Stimulated activated naive B cell treated with anti-CD40 and anti-IgM and Interleukin-4, amounts not matched to agents 10 μg/mL and 1 μg/mL and 100 μg/mL, for 72 hours (primary cell): ENCODE measurements at regions not wholly inside any gene's neighbourhood (a gene's known extent, or its start where the extent isn't known, plus 50 kb on each side); places are given as distances from the start of the nearest gene placed in this dataset.

Source experiments
- ATAC-seq, 2 donors: fragments of 150-1000 bp; cut with Tn5 transposase; replicated peaks; 2 replicates each; pipeline ENCODE4 v1.10.0; 2021; ENCODE audit warnings: moderate library complexity in 1 of 2
- DNase-seq: peaks from one replicate; pipeline ENCODE4 v3.0.0; 2021
- H3K27ac Mint-ChIP-seq: one replicate; pipeline ENCODE4 v1.8.0; 2022; ENCODE audit warnings: mild to moderate bottlenecking, mixed read lengths
- H3K27me3 Mint-ChIP-seq, 2 donors: one replicate each; pipeline ENCODE4 v1.8.0; 2022; ENCODE audit warnings: mixed read lengths in 2 of 2
- H3K36me3 Mint-ChIP-seq, 2 donors: one replicate each; pipeline ENCODE4 v1.8.0; 2022; ENCODE audit warnings: mixed read lengths in 2 of 2, mild to moderate bottlenecking in 1 of 2
- H3K4me1 Mint-ChIP-seq, 2 donors: one replicate each; pipeline ENCODE4 v1.8.0; 2022; ENCODE audit warnings: mixed read lengths in 2 of 2, mild to moderate bottlenecking in 1 of 2
- H3K4me3 Mint-ChIP-seq, 2 donors: one replicate each; pipeline ENCODE4 v1.8.0; 2022; ENCODE audit warnings: mild to moderate bottlenecking in 2 of 2, mixed read lengths in 2 of 2, moderate library complexity in 1 of 2
- H3K9me3 Mint-ChIP-seq, 2 donors: one replicate each; pipeline ENCODE4 v1.8.0; 2022; ENCODE audit warnings: mixed read lengths in 2 of 2, mild to moderate bottlenecking in 1 of 2

- Mint-ChIP-seq H3K36me3 (no peaks in the 10 kb centered on the region), H3K27ac (no peak overlapping the region)
Observed at GRCh38 chr13:74388626-74389025, 254.4 kb upstream of the KLF12 start.

DNA sequence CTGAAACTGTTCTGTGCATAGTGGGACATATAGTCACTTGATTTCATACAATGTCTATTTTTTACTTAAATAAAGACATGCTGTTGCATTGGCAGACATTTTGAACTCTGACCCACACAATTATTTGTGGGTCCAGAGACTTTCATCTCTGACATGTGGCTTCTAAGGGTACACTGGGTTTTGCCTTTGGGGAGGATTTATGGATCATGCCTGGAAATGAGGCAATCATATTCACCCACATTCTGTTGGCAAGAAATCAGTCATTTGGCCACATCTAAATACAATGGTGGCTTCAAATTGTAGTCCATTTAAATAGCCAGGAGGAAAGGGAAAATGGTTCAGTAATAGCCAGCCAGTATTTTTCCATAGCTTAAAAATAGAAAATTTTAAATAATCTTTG, 238.3 kb upstream of the KLF12 start:
- no peak overlapping the region for H3K4me3 Mint-ChIP-seq
- no peaks in the 10 kb centered on the region for H3K4me1 Mint-ChIP-seq
- H3K36me3 Mint-ChIP-seq, result no peaks in the 10 kb centered on the region
- no peaks in the 10 kb centered on the region for H3K9me3 Mint-ChIP-seq
- H3K27me3 Mint-ChIP-seq, result peaks cover 3 to 4% of the 10 kb centered on the region in 2 donors
- ATAC-seq, result no peak
- H3K27ac Mint-ChIP-seq, result no peak overlapping the region
- no peak for DNase-seq

More at GRCh38 chr13:74388626-74389025, 254.4 kb upstream of the KLF12 start:
- DNase-seq (no peak), ATAC-seq (no peak)
- peaks cover 0 to 13% of the 10 kb centered on the region in 2 donors for H3K27me3 Mint-ChIP-seq
- H3K4me1 Mint-ChIP-seq, result no peaks in the 10 kb centered on the region
- peaks cover 4 to 7% of the 10 kb centered on the region in 2 donors for H3K9me3 Mint-ChIP-seq
- no peak overlapping the region for H3K4me3 Mint-ChIP-seq

DNA sequence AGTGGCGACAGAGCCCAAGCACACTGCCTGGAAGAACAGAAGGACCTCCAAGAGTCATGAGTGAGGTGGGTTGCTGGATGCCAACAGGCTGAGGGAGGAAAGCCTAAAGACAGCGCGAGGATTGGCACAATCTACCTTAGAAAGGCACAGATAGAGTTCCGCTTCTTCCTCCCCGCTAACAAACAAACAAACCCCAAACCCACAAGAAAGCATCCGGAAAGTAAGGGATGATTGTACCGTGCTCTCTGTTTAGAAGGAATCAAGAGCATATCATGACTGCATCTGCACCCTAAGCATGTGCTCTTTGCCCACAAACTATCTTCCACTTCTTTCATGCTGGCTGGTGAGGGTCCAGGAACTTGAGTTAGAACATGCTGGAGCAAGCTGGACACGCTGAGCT, 233.0 kb upstream of the KLF12 start:
- Mint-ChIP-seq H3K27ac (no peak overlapping the region), H3K36me3 (no peaks in the 10 kb centered on the region), H3K4me3 (no peak overlapping the region), H3K4me1 (no peaks in the 10 kb centered on the region), H3K27me3 (peaks cover 5 to 12% of the 10 kb centered on the region in 2 donors), H3K9me3 (peaks cover 3 to 4% of the 10 kb centered on the region in 2 donors)
- ATAC-seq (no peak), DNase-seq (no peak)

GRCh38 chr13:74361274-74361673, 227.1 kb upstream of the KLF12 start:
- no peaks in the 10 kb centered on the region for H3K36me3 Mint-ChIP-seq
- peaks cover 5 to 9% of the 10 kb centered on the region in 2 donors for H3K27me3 Mint-ChIP-seq
- no peak overlapping the region for H3K4me3 Mint-ChIP-seq
- H3K9me3 Mint-ChIP-seq, result peaks cover 0 to 1% of the 10 kb centered on the region in 2 donors
- no peak overlapping the region for H3K27ac Mint-ChIP-seq
- no peak for ATAC-seq
- no peaks in the 10 kb centered on the region for H3K4me1 Mint-ChIP-seq
- DNase-seq, result no peak

DNA sequence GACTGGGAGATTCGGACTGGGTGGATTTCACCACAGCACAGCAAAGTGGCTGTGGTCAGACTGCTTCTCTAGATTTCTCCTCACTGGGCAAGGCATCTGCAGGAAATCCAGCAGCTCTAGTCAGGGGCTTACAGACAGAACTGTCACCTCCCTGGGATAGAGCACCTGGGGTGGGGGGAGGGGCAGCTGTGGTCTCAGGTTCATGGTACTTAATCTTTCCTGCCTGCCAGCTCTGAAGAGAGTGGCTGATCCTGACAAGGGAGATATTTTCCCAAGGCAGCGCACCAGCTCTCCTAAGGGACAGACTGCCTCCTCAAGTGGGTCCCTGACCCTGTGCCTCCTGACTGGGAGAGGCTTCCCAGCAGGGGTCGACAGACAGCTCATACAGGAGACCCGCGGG, 212.8 kb upstream of the KLF12 start:
- ATAC-seq (no peak), DNase-seq (no peak)
- Mint-ChIP-seq H3K27me3 (peaks cover 10 to 37% of the 10 kb centered on the region in 2 donors), H3K4me3 (no peak overlapping the region), H3K27ac (no peak overlapping the region), H3K9me3 (peaks cover 11 to 28% of the 10 kb centered on the region in 2 donors), H3K4me1 (peaks cover 0 to 1% of the 10 kb centered on the region in 2 donors), H3K36me3 (peaks cover 0 to 9% of the 10 kb centered on the region in 2 donors)

GRCh38 chr13:74338341-74338740, 204.1 kb upstream of the KLF12 start:
- Mint-ChIP-seq H3K36me3 (no peaks in the 10 kb centered on the region), H3K4me3 (no peak overlapping the region), H3K27me3 (peaks cover 7 to 16% of the 10 kb centered on the region in 2 donors), H3K9me3 (peaks cover 7 to 11% of the 10 kb centered on the region in 2 donors), H3K27ac (no peak overlapping the region), H3K4me1 (no peaks in the 10 kb centered on the region)
- DNase-seq (no peak), ATAC-seq (no peak)

DNA sequence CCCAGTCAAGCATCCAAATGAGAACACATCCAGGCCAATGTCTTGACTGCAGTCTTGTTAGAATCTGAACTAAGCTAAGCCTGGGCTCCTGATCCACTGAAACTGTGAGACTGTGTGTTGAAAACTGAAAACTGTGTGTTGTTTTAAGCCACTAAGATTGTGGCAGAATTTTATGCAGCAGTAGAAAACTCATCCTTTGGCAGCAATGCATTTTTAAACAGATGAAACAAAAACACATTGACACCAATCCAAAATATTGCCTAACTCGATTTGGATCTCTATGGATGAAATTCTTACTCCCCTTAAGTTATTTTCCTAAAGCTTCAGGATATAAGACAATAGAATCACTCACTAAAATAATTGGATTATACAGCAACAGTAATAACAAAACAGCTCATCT, 202.3 kb upstream of the KLF12 start:
- H3K4me1 Mint-ChIP-seq, result no peaks in the 10 kb centered on the region
- H3K9me3 Mint-ChIP-seq, result peaks cover 0 to 3% of the 10 kb centered on the region in 2 donors
- no peak overlapping the region for H3K27ac Mint-ChIP-seq
- DNase-seq (no peak), ATAC-seq (no peak)
- H3K27me3 Mint-ChIP-seq, result peaks cover 0 to 5% of the 10 kb centered on the region in 2 donors
- no peak overlapping the region for H3K4me3 Mint-ChIP-seq
- no peaks in the 10 kb centered on the region for H3K36me3 Mint-ChIP-seq

GRCh38 chr13:74335370-74335769, 201.2 kb upstream of the KLF12 start:
- no peaks in the 10 kb centered on the region for H3K36me3 Mint-ChIP-seq

DNA sequence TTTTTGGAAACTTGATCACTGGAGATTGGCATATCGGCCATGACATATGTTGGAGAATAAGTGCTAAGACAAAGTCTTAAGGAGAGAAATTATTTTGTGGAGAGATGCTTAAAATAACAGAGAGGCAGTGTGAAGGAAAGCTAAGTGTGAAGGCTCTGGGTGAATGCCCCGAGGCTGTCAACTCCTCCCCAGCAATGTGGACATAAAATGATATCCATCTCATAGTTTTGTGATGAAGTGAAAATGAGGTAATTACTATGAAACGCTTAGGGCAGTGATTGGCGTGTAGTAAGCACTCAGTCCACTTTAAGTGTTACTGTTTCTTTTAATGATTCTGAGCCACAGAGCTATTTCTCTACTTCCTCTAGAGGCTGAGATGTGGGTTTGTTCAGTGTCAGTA, 195.8 kb upstream of the KLF12 start:
- ATAC-seq, result no peak
- no peaks in the 10 kb centered on the region for H3K4me1 Mint-ChIP-seq

More at GRCh38 chr13:74335370-74335769, 201.2 kb upstream of the KLF12 start:
- no peak overlapping the region for H3K27ac Mint-ChIP-seq
- peaks cover 0 to 5% of the 10 kb centered on the region in 2 donors for H3K27me3 Mint-ChIP-seq
- no peaks in the 10 kb centered on the region for H3K4me1 Mint-ChIP-seq
- H3K9me3 Mint-ChIP-seq, result peaks cover 0 to 1% of the 10 kb centered on the region in 2 donors
- ATAC-seq, result no peak
- no peak overlapping the region for H3K4me3 Mint-ChIP-seq
- no peak for DNase-seq

GRCh38 chr13:74325106-74325505, 190.9 kb upstream of the KLF12 start:
- Mint-ChIP-seq H3K4me1 (no peaks in the 10 kb centered on the region), H3K9me3 (no peaks in the 10 kb centered on the region), H3K27me3 (peaks cover 15 to 33% of the 10 kb centered on the region in 2 donors), H3K27ac (no peak overlapping the region), H3K36me3 (no peaks in the 10 kb centered on the region), H3K4me3 (no peak overlapping the region)
- ATAC-seq, result no peak
- no peak for DNase-seq

More for the DNA sequence above, 195.8 kb upstream of the KLF12 start:
- Mint-ChIP-seq H3K4me3 (no peak overlapping the region), H3K36me3 (no peaks in the 10 kb centered on the region), H3K9me3 (no peaks in the 10 kb centered on the region), H3K27me3 (peaks cover 8 to 15% of the 10 kb centered on the region in 2 donors), H3K27ac (no peak overlapping the region)
- DNase-seq, result no peak

- ATAC-seq, result no peak
- Mint-ChIP-seq H3K4me1 (no peaks in the 10 kb centered on the region), H3K36me3 (no peaks in the 10 kb centered on the region), H3K9me3 (no peaks in the 10 kb centered on the region), H3K27me3 (peaks cover 11 to 33% of the 10 kb centered on the region in 2 donors), H3K27ac (no peak overlapping the region), H3K4me3 (no peak overlapping the region)
- DNase-seq, result no peak
Observed at GRCh38 chr13:74324338-74324737, 190.1 kb upstream of the KLF12 start.

DNA sequence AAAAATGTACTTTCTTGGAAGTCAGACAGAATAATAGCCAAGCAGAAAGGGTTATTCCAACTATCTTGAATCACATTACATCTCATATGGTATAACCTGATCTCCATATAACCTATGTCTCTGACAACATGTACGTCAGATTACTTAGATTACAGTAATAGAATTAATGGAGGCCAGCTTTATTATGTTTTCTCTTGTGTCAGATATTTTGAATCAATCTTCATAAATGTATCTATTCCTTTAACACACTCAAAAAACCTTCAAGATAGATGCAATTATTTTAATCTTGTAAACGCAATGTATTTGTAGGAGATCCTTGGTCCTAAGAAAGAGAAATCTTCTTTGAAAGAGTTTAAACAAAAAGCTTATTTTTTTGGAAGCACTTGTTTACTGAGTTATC, 188.4 kb upstream of the KLF12 start:
- Mint-ChIP-seq H3K27ac (no peak overlapping the region), H3K4me1 (no peaks in the 10 kb centered on the region), H3K36me3 (no peaks in the 10 kb centered on the region), H3K27me3 (peaks cover 7 to 27% of the 10 kb centered on the region in 2 donors), H3K4me3 (no peak overlapping the region), H3K9me3 (no peaks in the 10 kb centered on the region)
- ATAC-seq (no peak), DNase-seq (no peak)

DNA sequence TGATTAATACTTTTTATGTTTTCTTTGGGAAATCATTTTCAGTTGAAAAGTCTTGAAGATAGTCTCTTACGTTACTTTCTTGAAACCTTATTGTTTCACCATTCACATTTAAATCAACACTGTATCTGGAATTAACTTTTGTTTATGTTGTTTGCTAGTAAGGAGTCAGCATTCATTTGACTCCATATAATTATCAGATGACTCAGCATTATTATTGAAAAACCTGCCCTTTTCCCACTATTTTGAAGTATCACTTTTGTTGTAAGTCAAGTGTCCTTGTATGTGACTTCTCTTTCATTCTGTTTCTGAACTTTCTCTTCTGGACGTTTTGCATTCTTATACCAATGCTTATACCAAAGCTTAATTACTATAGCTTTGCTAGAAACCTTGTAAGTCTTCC, 186.1 kb upstream of the KLF12 start:
- Mint-ChIP-seq H3K27me3 (peaks cover 10 to 19% of the 10 kb centered on the region in 2 donors), H3K4me3 (no peak overlapping the region), H3K27ac (no peak overlapping the region), H3K9me3 (peaks cover 0 to 2% of the 10 kb centered on the region in 2 donors), H3K36me3 (no peaks in the 10 kb centered on the region), H3K4me1 (no peaks in the 10 kb centered on the region)
- no peak for ATAC-seq
- DNase-seq, result no peak

DNA sequence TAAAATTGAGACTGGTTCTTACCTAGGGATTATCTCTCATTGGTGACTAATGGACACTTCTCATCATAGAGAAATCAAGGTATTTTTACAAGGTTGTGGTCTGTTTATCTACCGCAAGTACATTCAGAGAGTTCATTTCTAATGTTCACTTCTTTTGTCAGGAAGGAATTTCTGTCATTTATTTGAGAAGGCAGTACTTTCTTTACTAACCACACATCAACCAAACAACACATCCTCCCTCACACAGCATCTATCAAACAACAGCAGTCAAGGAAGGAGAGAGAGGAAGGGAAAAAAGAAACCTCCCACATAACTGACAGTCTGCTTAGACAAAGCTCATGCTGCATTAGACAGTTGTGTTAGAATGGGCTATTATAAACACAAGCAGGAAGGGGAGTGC, 182.3 kb upstream of the KLF12 start:
- no peaks in the 10 kb centered on the region for H3K36me3 Mint-ChIP-seq
- H3K27me3 Mint-ChIP-seq, result peaks cover 10 to 17% of the 10 kb centered on the region in 2 donors
- no peak for ATAC-seq
- no peak overlapping the region for H3K4me3 Mint-ChIP-seq
- DNase-seq, result no peak
- no peak overlapping the region for H3K27ac Mint-ChIP-seq
- H3K9me3 Mint-ChIP-seq, result peaks cover 0 to 7% of the 10 kb centered on the region in 2 donors
- no peaks in the 10 kb centered on the region for H3K4me1 Mint-ChIP-seq

DNA sequence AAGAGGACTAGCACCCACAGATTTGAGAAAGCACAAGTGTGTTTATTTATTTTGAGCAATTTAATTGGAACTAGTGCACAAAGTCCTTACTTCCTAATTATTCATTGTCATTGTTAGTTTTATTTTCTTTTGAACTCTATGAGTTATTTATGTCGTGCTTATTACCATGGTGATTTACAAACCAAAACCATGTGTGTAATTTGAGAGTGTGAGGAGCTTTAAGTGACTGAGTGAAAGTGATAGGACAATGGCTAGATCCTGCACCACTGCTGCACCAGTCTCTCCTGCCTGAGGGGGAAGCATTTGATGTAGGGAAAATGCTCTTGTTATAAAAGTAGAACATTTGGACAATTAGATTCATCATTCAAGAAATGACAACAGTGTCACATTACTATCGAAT, 172.3 kb upstream of the KLF12 start:
- Mint-ChIP-seq H3K4me1 (no peaks in the 10 kb centered on the region), H3K9me3 (peaks cover 0 to 1% of the 10 kb centered on the region in 2 donors), H3K4me3 (no peak overlapping the region), H3K27ac (no peak overlapping the region), H3K27me3 (peaks cover 3 to 9% of the 10 kb centered on the region in 2 donors), H3K36me3 (no peaks in the 10 kb centered on the region)
- no peak for ATAC-seq
- no peak for DNase-seq

DNA sequence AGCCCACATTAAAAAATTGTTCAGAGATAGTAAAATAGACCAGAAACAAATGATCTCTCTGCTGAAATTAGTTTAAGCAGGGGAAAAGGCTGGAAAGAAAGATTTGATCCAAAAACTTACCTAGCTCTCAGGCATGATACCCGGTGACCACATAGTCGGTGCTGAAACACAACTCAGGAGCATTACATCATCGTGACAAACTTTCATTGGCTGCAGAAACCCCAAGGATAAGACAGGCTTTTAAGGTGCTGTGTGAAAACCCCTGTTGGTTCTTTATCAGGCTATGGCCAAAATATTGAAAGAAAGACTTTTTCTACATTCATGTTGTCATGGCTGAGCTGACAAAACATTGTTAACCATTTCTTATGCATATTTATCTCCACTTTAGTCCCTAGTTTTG, 171.7 kb upstream of the KLF12 start:
- ATAC-seq, result no peak
- no peak overlapping the region for H3K27ac Mint-ChIP-seq

More for the DNA sequence above, 171.7 kb upstream of the KLF12 start:
- peaks cover 0 to 1% of the 10 kb centered on the region in 2 donors for H3K9me3 Mint-ChIP-seq
- DNase-seq, result no peak
- H3K36me3 Mint-ChIP-seq, result no peaks in the 10 kb centered on the region
- no peaks in the 10 kb centered on the region for H3K4me1 Mint-ChIP-seq
- H3K27me3 Mint-ChIP-seq, result peaks cover 3 to 9% of the 10 kb centered on the region in 2 donors
- H3K4me3 Mint-ChIP-seq, result no peak overlapping the region
